Heart left ventricle (tissue), 13 donors: ENCODE measurements at regions not wholly inside any gene's neighbourhood (a gene's known extent, or its start where the extent isn't known, plus 50 kb on each side); places are given as distances from the start of the nearest gene placed in this dataset.

Source experiments
- CTCF ChIP-seq, 12 donors: fragments of 200-600 bp; sonication (generic) in 4 of 12; IDR thresholded peaks; one replicate each; pipeline versions ENCODE4 v1.5.0 to v1.8.0; 2018 to 2022; ENCODE audit warnings: antibody characterized with exemption in 12 of 12, mild to moderate bottlenecking in 5 of 12
- POLR2A ChIP-seq, 2 donors: fragments of 450-650 bp; IDR thresholded peaks; one replicate each; pipeline ENCODE4 v1.6.1; 2017; ENCODE audit warnings: antibody characterized with exemption in 2 of 2, mild to moderate bottlenecking in 2 of 2, moderate library complexity in 2 of 2
- donor health status: ischemic (EF 13 %, LVEDD 7.1; RV severe dilation, severe dysfunction).
- donor health status: DM: no; HTN: yes; CAD: no.
- donor health status: DM: no; HTN: no; CAD: no.
- donor health status: ischemic (EF 25% LVEDD 6.9; RV normal size, moderate dysfunction).
- donor health status: ischemic (EF 25% LVEDD 5.7; RV mildly dilated, moderate dysfunction).
- donor health status: ischemic (EF 35%, LVEDD 5.7; RV mildly dilated, moderate dysfunction).
- donor health status: nonischemic (EF 11% LVEDD 7.7; RV severe dilation, severe dysfunction).
- donor health status: DM: yes; HTN: yes; CAD: no.
- donor health status: PGD.
- donor health status: ischemic (EF 29% LVEDD 5.4; RV normal size, mild dysfunction).
- donor health status: nonischemic (EF 23%, LVEDD 6.1; RV moderate dilation, normal function).

DNA sequence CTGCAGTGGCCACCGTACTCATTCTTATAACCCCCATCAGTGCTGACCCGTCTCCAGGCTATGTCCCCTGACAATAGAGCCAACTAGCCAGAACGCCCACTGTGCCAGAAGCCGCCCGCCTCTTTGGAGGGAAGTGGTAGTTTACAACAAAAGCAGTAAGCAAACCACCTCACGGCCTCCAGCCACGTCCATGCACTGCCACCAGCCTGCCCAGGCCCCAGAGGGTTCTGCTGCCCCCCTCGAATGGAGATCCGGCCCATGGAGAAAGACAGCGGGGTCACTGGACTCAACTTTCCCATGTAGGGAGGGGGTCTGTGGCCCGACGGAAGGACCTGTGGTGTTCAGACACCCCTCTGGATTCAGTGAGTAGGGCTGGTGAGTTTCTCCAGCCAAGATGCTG is 340.3 kb downstream of the CTTN start:
- TF ChIP-seq CTCF (IDR thresholded peaks at IDR 0.05) = no peak
- TF ChIP-seq POLR2A (IDR thresholded peaks at IDR 0.05) = no peak
